ENCODE measurements at regions not wholly inside any gene's neighbourhood (a gene's known extent, or its start where the extent isn't known, plus 50 kb on each side); places are given as distances from the start of the nearest gene placed in this dataset.
"Not testable (repeated sequence)": the region's sequence is repeated elsewhere in the genome, so short reads cannot be mapped to it uniquely, and the experiment has no call there.

DNA sequence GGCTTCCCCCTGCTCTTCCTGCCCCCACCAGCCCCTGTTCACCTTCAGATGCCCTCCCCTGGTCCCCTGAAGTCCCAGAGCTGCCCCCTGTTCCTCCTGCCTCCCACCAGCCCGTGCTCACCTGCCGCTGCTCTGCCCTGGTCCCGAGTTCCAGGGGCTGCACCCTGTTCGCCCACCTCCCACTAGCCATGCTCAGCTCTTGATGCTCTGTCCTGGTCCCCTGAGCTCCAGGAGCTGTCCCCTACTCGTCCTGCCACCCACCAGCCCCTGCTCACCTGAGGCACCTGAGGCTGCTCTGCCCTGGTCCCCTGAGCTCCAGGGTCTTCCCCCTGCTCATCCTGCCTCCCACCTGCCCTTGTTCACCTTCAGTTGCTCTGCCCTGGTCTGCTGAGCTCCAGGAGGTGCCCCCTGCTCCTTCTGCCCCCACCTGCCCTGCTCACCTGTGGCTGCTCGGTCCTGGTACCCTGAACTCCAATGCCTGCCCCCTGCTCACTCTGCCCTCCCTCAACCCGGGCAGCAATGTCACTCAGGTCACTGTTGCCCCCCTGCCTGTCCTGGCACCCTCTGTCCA is 120.4 kb downstream of the TMEM121 start:
- H2AFZ ChIP-seq (ENCODE audit: insufficient read depth, low read length, poor library complexity); H3K27ac ChIP-seq (ENCODE audit: low read depth, low read length); H4K8ac ChIP-seq (ENCODE audit: low read depth, low read length); H3K36me3 ChIP-seq (ENCODE audit: control insufficient read depth in 1 of 2, insufficient read depth in 2 of 2, low read length in 2 of 2); H2BK12ac ChIP-seq (ENCODE audit: low read length); H3K4ac ChIP-seq (ENCODE audit: low read depth, low read length); H2AK5ac ChIP-seq (ENCODE audit: low read length); H3K79me1 ChIP-seq (ENCODE audit: low read length); H3K4me1 ChIP-seq (ENCODE audit: control insufficient read depth in 1 of 2, insufficient read depth in 2 of 2, low read length in 2 of 2); H3K23ac ChIP-seq (ENCODE audit: low read length); H3K14ac ChIP-seq (ENCODE audit: low read length); H2BK120ac ChIP-seq (ENCODE audit: insufficient read depth, low read length, poor library complexity); H2BK5ac ChIP-seq (ENCODE audit: low read depth, low read length, poor library complexity); H3K4me3 ChIP-seq (ENCODE audit: low read depth, low read length); DNase-seq; H3K18ac ChIP-seq (ENCODE audit: low read length); H3K27me3 ChIP-seq (ENCODE audit: insufficient read depth, low read length); H3K79me2 ChIP-seq (ENCODE audit: control insufficient read depth, insufficient read depth, low read length, poor library complexity); H3K9ac ChIP-seq (ENCODE audit: low read length); H4K12ac ChIP-seq (ENCODE audit: low read depth, low read length); H3K4me2 ChIP-seq (ENCODE audit: low read length); H4K91ac ChIP-seq (ENCODE audit: low read depth, low read length): not testable (repeated sequence)
- peaks cover 57% of the 10 kb centered on the region for H3K9me3 ChIP-seq (ENCODE audit: insufficient read depth, low read depth, low read length)
- WGBS (ENCODE audit: extremely low coverage, insufficient coverage, insufficient read length): no CpG with 5 or more reads among the region's 7 CpGs

DNA sequence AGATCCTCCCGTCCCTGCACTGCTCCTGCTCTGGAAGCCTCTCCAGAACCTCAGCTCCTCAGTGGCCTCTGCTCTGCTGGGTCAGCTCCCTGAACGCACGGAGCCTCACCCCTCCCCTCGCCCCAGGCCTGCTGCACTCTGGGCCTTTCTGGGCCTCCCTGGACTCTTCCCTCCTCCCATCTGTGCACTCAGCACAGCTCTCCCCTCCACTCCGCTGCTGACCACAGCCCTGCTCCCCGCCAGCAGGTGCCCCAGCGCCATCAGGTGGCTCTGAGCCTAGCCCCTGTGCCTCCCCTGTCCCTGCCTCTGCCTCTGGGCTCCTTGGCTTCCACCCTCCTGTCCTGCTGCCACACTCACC is 121.0 kb downstream of the TMEM121 start:
- not testable (repeated sequence) for H3K4me2 ChIP-seq (ENCODE audit: low read length); H3K4ac ChIP-seq (ENCODE audit: low read depth, low read length)
- no CpG with 5 or more reads among the region's 7 CpGs for WGBS (ENCODE audit: extremely low coverage, insufficient coverage, insufficient read length)

DNA sequence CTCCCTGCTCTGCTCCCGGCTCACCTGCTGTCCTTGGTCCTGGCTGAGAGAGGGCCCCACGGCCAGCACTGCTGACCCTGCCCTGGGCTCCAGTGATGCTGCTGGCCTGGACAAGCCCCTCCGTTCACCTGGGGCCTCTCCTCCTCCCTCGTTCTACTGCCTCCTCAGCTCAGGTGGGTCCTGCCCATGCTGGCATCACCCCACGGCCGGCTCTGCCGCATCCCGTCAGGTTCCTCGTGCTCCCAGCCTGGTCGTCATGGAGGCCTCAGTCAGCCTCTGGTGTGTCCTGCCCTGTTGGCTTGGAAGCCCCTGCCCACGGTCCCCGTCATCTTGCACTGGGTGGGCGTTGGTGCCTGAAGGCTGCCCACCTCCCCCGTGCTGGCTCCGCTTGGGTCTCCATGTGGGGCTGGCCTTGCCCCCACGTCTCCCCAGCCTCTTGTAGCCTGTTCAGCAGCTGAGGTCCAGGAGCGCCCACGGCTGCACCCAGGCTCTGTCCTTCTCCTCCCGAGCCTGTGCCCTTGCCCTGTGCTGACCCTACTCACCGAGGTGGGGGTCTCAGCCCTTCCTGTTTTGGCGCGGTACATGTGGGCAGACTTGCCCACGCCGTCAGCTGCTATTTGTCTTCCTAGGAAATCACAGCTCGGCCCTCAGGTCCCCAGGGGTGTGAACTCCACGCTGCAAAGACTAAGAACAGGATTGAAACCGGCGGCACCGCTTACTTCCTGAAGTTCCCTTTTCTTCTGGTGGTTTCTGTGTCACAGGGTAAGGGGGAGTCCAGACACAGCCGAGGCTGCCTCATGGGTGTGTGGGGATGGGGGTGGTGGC is 121.6 kb downstream of the TMEM121 start:
- H3K9me3 ChIP-seq (ENCODE audit: insufficient read depth, low read depth, low read length): peaks cover 56% of the 10 kb centered on the region
- H4K91ac ChIP-seq (ENCODE audit: low read depth, low read length): no peak overlapping the region
- no peaks in the 10 kb centered on the region for H3K79me1 ChIP-seq (ENCODE audit: low read length)
- H3K4me1 ChIP-seq (ENCODE audit: control insufficient read depth in 1 of 2, insufficient read depth in 2 of 2, low read length in 2 of 2): no peaks in the 10 kb centered on the region
- no peak overlapping the region for H2AK5ac ChIP-seq (ENCODE audit: low read length)
- H4K12ac ChIP-seq (ENCODE audit: low read depth, low read length): no peak overlapping the region
- H2BK5ac ChIP-seq (ENCODE audit: low read depth, low read length, poor library complexity): no peak overlapping the region
- no peak overlapping the region for H3K27ac ChIP-seq (ENCODE audit: low read depth, low read length)
- no peak overlapping the region for H3K18ac ChIP-seq (ENCODE audit: low read length)
- no peak overlapping the region for H2AFZ ChIP-seq (ENCODE audit: insufficient read depth, low read length, poor library complexity)
- H3K4me3 ChIP-seq (ENCODE audit: low read depth, low read length): no peak overlapping the region
- no peak overlapping the region for H2BK120ac ChIP-seq (ENCODE audit: insufficient read depth, low read length, poor library complexity)
- H3K36me3 ChIP-seq (ENCODE audit: control insufficient read depth in 1 of 2, insufficient read depth in 2 of 2, low read length in 2 of 2): no peaks in the 10 kb centered on the region
- no peak overlapping the region for H3K23ac ChIP-seq (ENCODE audit: low read length)
- DNase-seq: no peak
- no CpG with 5 or more reads among the region's 30 CpGs for WGBS (ENCODE audit: extremely low coverage, insufficient coverage, insufficient read length)
- H3K9ac ChIP-seq (ENCODE audit: low read length): no peak overlapping the region
- no peak overlapping the region for H3K4me2 ChIP-seq (ENCODE audit: low read length)
- no peak overlapping the region for H2BK12ac ChIP-seq (ENCODE audit: low read length)
- no peak overlapping the region for H3K4ac ChIP-seq (ENCODE audit: low read depth, low read length)
- H3K27me3 ChIP-seq (ENCODE audit: insufficient read depth, low read length): no peaks in the 10 kb centered on the region
- no peaks in the 10 kb centered on the region for H3K79me2 ChIP-seq (ENCODE audit: control insufficient read depth, insufficient read depth, low read length, poor library complexity)
- H4K8ac ChIP-seq (ENCODE audit: low read depth, low read length): no peak overlapping the region
- H3K14ac ChIP-seq (ENCODE audit: low read length): no peak overlapping the region

More for the DNA sequence above, 121.0 kb downstream of the TMEM121 start:
- H3K14ac ChIP-seq (ENCODE audit: low read length); DNase-seq; H3K4me1 ChIP-seq (ENCODE audit: control insufficient read depth in 1 of 2, insufficient read depth in 2 of 2, low read length in 2 of 2); H3K4me3 ChIP-seq (ENCODE audit: low read depth, low read length); H3K27me3 ChIP-seq (ENCODE audit: insufficient read depth, low read length); H2AFZ ChIP-seq (ENCODE audit: insufficient read depth, low read length, poor library complexity); H2AK5ac ChIP-seq (ENCODE audit: low read length); H4K12ac ChIP-seq (ENCODE audit: low read depth, low read length); H3K79me1 ChIP-seq (ENCODE audit: low read length); H4K91ac ChIP-seq (ENCODE audit: low read depth, low read length); H3K36me3 ChIP-seq (ENCODE audit: control insufficient read depth in 1 of 2, insufficient read depth in 2 of 2, low read length in 2 of 2); H4K8ac ChIP-seq (ENCODE audit: low read depth, low read length); H3K18ac ChIP-seq (ENCODE audit: low read length); H3K79me2 ChIP-seq (ENCODE audit: control insufficient read depth, insufficient read depth, low read length, poor library complexity); H3K9ac ChIP-seq (ENCODE audit: low read length); H3K27ac ChIP-seq (ENCODE audit: low read depth, low read length); H2BK12ac ChIP-seq (ENCODE audit: low read length); H2BK120ac ChIP-seq (ENCODE audit: insufficient read depth, low read length, poor library complexity); H2BK5ac ChIP-seq (ENCODE audit: low read depth, low read length, poor library complexity); H3K23ac ChIP-seq (ENCODE audit: low read length): not testable (repeated sequence)
- H3K9me3 ChIP-seq (ENCODE audit: insufficient read depth, low read depth, low read length): peaks cover 56% of the 10 kb centered on the region

DNA sequence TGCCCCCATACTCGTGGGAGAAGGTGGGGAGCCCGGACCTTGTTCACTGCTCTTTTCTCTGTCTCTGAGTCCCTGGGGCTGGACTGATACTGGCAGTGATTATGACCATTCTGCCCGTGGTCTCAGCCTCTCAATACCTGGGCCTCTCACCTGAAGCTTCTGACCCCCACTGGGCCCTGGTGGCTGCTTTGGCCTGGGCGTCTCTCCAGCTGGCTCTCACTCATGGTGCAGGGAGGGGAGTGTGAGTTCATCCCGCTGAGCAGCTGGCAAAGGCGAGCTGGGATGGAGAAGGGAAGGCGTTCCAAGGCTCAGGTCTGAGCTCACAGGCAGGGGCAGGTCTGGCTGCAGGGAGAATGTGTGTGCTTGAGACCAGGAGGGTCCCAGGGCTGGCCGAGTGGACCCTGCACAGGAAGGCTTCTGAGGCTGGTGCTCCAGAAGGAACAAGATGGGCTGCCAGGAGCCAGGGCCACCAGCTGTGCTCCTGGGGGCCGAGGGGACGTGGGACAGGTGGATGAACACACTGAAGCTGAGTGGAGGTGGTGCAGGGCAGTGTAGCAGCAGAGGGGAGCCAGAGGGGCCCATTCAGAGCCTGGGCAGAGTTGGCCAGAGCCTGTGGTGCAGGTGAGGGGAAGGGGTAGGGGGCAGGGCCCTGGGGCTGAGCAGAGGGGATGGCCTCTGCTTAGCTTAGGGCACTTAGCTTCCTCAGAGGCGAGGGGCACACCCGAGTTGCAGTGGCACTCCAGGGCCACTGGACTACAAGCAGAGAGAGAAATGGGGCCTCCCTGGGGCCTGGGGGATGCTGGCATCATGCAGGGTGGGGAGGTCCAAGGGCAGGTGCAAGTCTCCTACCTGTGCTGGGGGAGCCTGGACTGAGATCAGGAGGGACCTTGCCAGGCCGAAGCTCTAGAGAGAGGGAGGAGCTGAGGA is 122.5 kb downstream of the TMEM121 start:
- not testable (repeated sequence) for H3K36me3 ChIP-seq (ENCODE audit: control insufficient read depth in 1 of 2, insufficient read depth in 2 of 2, low read length in 2 of 2); H2AFZ ChIP-seq (ENCODE audit: insufficient read depth, low read length, poor library complexity); H3K9ac ChIP-seq (ENCODE audit: low read length); H4K91ac ChIP-seq (ENCODE audit: low read depth, low read length); H3K4me2 ChIP-seq (ENCODE audit: low read length); H3K4ac ChIP-seq (ENCODE audit: low read depth, low read length); H4K8ac ChIP-seq (ENCODE audit: low read depth, low read length); H3K27ac ChIP-seq (ENCODE audit: low read depth, low read length); DNase-seq; H3K18ac ChIP-seq (ENCODE audit: low read length); H3K23ac ChIP-seq (ENCODE audit: low read length); H4K12ac ChIP-seq (ENCODE audit: low read depth, low read length); H2BK120ac ChIP-seq (ENCODE audit: insufficient read depth, low read length, poor library complexity); H3K14ac ChIP-seq (ENCODE audit: low read length); H3K27me3 ChIP-seq (ENCODE audit: insufficient read depth, low read length); H3K79me1 ChIP-seq (ENCODE audit: low read length); H2AK5ac ChIP-seq (ENCODE audit: low read length); H2BK12ac ChIP-seq (ENCODE audit: low read length); H3K4me1 ChIP-seq (ENCODE audit: control insufficient read depth in 1 of 2, insufficient read depth in 2 of 2, low read length in 2 of 2); H2BK5ac ChIP-seq (ENCODE audit: low read depth, low read length, poor library complexity); H3K79me2 ChIP-seq (ENCODE audit: control insufficient read depth, insufficient read depth, low read length, poor library complexity); H3K4me3 ChIP-seq (ENCODE audit: low read depth, low read length)
- H3K9me3 ChIP-seq (ENCODE audit: insufficient read depth, low read depth, low read length): peaks cover 53% of the 10 kb centered on the region
- no CpG with 5 or more reads among the region's 13 CpGs for WGBS (ENCODE audit: extremely low coverage, insufficient coverage, insufficient read length)
